ENCODE measurements at regions not wholly inside any gene's neighbourhood (a gene's known extent, or its start where the extent isn't known, plus 50 kb on each side); places are given as distances from the start of the nearest gene placed in this dataset.

DNA sequence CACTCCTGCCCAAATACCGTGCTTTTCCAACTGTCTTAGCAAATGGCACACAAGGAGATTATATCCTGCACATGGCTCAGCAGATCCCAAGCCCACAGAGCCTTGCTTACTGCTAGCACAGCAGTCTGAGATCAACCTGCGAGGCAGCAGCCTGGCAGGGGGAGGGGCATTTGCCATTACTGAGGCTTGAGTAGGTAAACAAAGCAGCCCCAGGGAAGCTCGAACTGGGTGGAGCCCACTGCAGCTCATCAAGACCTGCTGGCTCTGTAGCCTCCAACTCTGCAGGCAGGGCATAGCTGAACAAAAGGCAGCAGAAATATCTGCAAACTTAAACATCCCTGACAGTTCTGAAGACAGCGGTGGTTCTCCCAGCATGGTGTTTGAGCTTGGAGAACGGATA is 70.1 kb upstream of the PTBP2 start:
- Histone ChIP-seq H3K4me1 (ENCODE audit: control insufficient read depth in 2 of 2, insufficient read depth in 2 of 2, low read length in 1 of 2) (no peaks in the 10 kb centered on the region), H3K27me3 (ENCODE audit: control insufficient read depth in 1 of 2, insufficient read depth in 2 of 2, low read length in 2 of 2) (no peaks in the 10 kb centered on the region), H3K9me3 (ENCODE audit: control insufficient read depth in 2 of 2, insufficient read depth in 1 of 2, low read depth in 1 of 2, low read length in 1 of 2) (peaks cover 0 to 3% of the 10 kb centered on the region in 2 donors), H3K27ac (ENCODE audit: low read depth in 2 of 2, low read length in 1 of 2) (no peak overlapping the region), H3K36me3 (ENCODE audit: control insufficient read depth in 2 of 2, insufficient read depth in 2 of 2, low read length in 1 of 2) (no peaks in the 10 kb centered on the region), H3K4me3 (ENCODE audit: low read depth in 1 of 2, low read length in 2 of 2) (no peak overlapping the region)
- 75 to 78% methylated on average over 5 of the region's 5 CpGs for WGBS, 2 donors

DNA sequence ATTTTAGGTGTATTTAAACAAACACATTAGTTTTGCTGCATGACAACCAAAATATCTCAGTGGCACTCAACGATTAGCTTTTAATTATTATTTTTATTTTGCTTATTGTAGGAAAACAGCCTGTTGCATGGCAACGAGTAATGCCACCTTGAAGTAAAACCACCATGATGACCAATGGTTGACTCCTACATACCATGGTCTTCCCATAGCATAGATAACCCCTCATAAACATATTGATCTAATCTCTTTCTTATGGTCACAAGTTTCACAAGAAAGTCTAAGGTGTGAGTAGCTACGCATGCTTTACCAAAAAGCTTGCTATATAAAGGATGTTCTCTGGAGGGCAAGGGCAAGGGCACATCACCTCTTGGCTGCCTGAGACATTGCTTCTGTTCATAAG is 61.5 kb upstream of the PTBP2 start:
- H3K27ac ChIP-seq (ENCODE audit: low read depth in 2 of 2, low read length in 1 of 2), result no peak overlapping the region
- WGBS, 2 donors, result 80 to 85% methylated on average over 3 of the region's 3 CpGs
- H3K9me3 ChIP-seq (ENCODE audit: control insufficient read depth in 2 of 2, insufficient read depth in 1 of 2, low read depth in 1 of 2, low read length in 1 of 2), result no peaks in the 10 kb centered on the region
- H3K27me3 ChIP-seq (ENCODE audit: control insufficient read depth in 1 of 2, insufficient read depth in 2 of 2, low read length in 2 of 2), result no peaks in the 10 kb centered on the region
- no peaks in the 10 kb centered on the region for H3K36me3 ChIP-seq (ENCODE audit: control insufficient read depth in 2 of 2, insufficient read depth in 2 of 2, low read length in 1 of 2)
- no peak overlapping the region for H3K4me3 ChIP-seq (ENCODE audit: low read depth in 1 of 2, low read length in 2 of 2)
- H3K4me1 ChIP-seq (ENCODE audit: control insufficient read depth in 2 of 2, insufficient read depth in 2 of 2, low read length in 1 of 2), result no peaks in the 10 kb centered on the region

DNA sequence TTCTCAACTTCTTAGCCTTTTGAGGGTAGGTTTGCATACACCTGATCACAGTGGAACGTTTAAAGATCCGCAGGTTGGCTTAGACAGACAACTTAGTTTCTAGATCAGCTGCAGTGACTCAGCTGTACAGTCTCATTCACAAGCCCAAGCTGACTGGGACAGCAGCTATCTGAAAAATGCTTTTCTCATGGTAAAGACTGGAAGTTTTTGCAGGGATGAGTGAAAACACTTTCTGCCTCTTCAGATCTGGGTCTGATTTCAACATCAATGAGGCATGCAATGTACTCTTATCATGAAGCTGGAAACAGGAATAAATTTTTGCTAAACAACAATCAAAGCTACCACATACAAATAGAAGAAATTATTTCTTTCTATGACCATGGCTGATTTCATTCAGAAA is 61.1 kb upstream of the PTBP2 start:
- Histone ChIP-seq H3K4me1 (ENCODE audit: control insufficient read depth in 2 of 2, insufficient read depth in 2 of 2, low read length in 1 of 2) (no peaks in the 10 kb centered on the region), H3K36me3 (ENCODE audit: control insufficient read depth in 2 of 2, insufficient read depth in 2 of 2, low read length in 1 of 2) (no peaks in the 10 kb centered on the region), H3K27ac (ENCODE audit: low read depth in 2 of 2, low read length in 1 of 2) (no peak overlapping the region), H3K4me3 (ENCODE audit: low read depth in 1 of 2, low read length in 2 of 2) (no peak overlapping the region), H3K27me3 (ENCODE audit: control insufficient read depth in 1 of 2, insufficient read depth in 2 of 2, low read length in 2 of 2) (no peaks in the 10 kb centered on the region), H3K9me3 (ENCODE audit: control insufficient read depth in 2 of 2, insufficient read depth in 1 of 2, low read depth in 1 of 2, low read length in 1 of 2) (no peaks in the 10 kb centered on the region)
- 85 to 86% methylated on average over 2 of the region's 2 CpGs for WGBS, 2 donors

All from esophagus (tissue), 2 donors.